Upper lobe of left lung (tissue), 6 donors: ENCODE measurements at regions not wholly inside any gene's neighbourhood (a gene's known extent, or its start where the extent isn't known, plus 50 kb on each side); places are given as distances from the start of the nearest gene placed in this dataset.

Experiments
- ATAC-seq, 2 donors: fragments of 200-7000 bp; cut with Tn5 transposase; one replicate each; pipeline ENCODE4 v1.9.1; 2022; ENCODE audit warnings: mild to moderate bottlenecking in 2 of 2, moderate library complexity in 2 of 2; ENCODE audit not compliant: low FRiP score in 2 of 2
- DNase-seq, 2 donors: peaks; one replicate each; pipeline ENCODE4 v3.0.0-alpha.2; 2019 to 2020
- H3K27ac ChIP-seq, 4 donors: fragments of 200-600 bp; sonication (generic); one replicate each; pipeline ENCODE4 v1.5.1; 2016 to 2019
- H3K27me3 ChIP-seq, 4 donors: fragments of 200-600 bp; sonication (generic); one replicate each; pipeline ENCODE4 v1.5.1; 2017 to 2019
- H3K36me3 ChIP-seq, 4 donors: fragments of 200-600 bp; sonication (generic); one replicate each; pipeline ENCODE4 v1.5.1; 2016 to 2019
- H3K4me1 ChIP-seq, 4 donors: fragments of 200-600 bp; sonication (generic); one replicate each; pipeline ENCODE4 v1.5.1; 2018 to 2019
- H3K4me3 ChIP-seq, 4 donors: fragments of 200-600 bp; sonication (generic); one replicate each; pipeline ENCODE4 v1.5.1; 2017 to 2019; ENCODE audit warnings: mild to moderate bottlenecking in 2 of 4, moderate library complexity in 1 of 4
- H3K9me3 ChIP-seq, 4 donors: fragments of 200-600 bp; sonication (generic); one replicate each; pipeline ENCODE4 v1.5.1; 2018 to 2019
- EP300 ChIP-seq, 4 donors: sonication (generic); formaldehyde crosslinking; IDR thresholded peaks; one replicate each; pipeline ENCODE4 v1.5.1; 2017; ENCODE audit warnings: antibody characterized with exemption in 4 of 4, control low read depth in 2 of 4
- POLR2A ChIP-seq, 4 donors: fragments of 450-650 bp; IDR thresholded peaks; one replicate each; pipeline ENCODE4 v1.5.1; 2016 to 2017; ENCODE audit warnings: antibody characterized with exemption in 4 of 4, mild to moderate bottlenecking in 2 of 4
- POLR2AphosphoS5 ChIP-seq, 2 donors: sonication (generic); formaldehyde crosslinking; IDR thresholded peaks; one replicate each; pipeline ENCODE4 v1.5.1; 2017; ENCODE audit warnings: antibody characterized with exemption in 2 of 2
- WGBS, 2 donors: methylation state at CpG; one replicate each; pipeline ENCODE4 v1.1.5; 2017 to 2018; 5-methylcytosine and 5-hydroxymethylcytosine counted together
- TF ChIP-seq, protein P1 (sequence below), 6 experiments: fragments of 450-650 bp in 4 of 6; fragments of 200-600 bp in 2 of 6; sonication (generic) in 2 of 6; IDR thresholded peaks; one replicate each; pipeline ENCODE4 v1.5.1; 2016 to 2019; ENCODE audit warnings: antibody characterized with exemption in 6 of 6
- donor health status: DM: no; HTN: no; CAD: no; lungs with moderate emphysema.
- donor health status: DM: no; HTN: yes; CAD: no; lungs with severe emphysema.

GRCh38 chr17:70862295-70862694, 693.0 kb downstream of the KCNJ2 start:
- Histone ChIP-seq H3K4me1 (no peaks in the 10 kb centered on the region), H3K36me3 (no peaks in the 10 kb centered on the region), H3K4me3 (no peak overlapping the region), H3K27me3 (no peaks in the 10 kb centered on the region), H3K9me3 (no peaks in the 10 kb centered on the region), H3K27ac (no peak overlapping the region)
- no peak for DNase-seq
- 79 to 89% methylated on average over 1 of the region's 1 CpG for WGBS, 2 donors
- no peak for ATAC-seq
- TF ChIP-seq POLR2A (IDR thresholded peaks at IDR 0.05): no peak
- TF ChIP-seq, protein P1, sequence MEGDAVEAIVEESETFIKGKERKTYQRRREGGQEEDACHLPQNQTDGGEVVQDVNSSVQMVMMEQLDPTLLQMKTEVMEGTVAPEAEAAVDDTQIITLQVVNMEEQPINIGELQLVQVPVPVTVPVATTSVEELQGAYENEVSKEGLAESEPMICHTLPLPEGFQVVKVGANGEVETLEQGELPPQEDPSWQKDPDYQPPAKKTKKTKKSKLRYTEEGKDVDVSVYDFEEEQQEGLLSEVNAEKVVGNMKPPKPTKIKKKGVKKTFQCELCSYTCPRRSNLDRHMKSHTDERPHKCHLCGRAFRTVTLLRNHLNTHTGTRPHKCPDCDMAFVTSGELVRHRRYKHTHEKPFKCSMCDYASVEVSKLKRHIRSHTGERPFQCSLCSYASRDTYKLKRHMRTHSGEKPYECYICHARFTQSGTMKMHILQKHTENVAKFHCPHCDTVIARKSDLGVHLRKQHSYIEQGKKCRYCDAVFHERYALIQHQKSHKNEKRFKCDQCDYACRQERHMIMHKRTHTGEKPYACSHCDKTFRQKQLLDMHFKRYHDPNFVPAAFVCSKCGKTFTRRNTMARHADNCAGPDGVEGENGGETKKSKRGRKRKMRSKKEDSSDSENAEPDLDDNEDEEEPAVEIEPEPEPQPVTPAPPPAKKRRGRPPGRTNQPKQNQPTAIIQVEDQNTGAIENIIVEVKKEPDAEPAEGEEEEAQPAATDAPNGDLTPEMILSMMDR (IDR thresholded peaks at IDR 0.05): no peak
- TF ChIP-seq EP300 (IDR thresholded peaks at IDR 0.05): no peak
- no peak for TF ChIP-seq POLR2AphosphoS5 (IDR thresholded peaks at IDR 0.05)

DNA sequence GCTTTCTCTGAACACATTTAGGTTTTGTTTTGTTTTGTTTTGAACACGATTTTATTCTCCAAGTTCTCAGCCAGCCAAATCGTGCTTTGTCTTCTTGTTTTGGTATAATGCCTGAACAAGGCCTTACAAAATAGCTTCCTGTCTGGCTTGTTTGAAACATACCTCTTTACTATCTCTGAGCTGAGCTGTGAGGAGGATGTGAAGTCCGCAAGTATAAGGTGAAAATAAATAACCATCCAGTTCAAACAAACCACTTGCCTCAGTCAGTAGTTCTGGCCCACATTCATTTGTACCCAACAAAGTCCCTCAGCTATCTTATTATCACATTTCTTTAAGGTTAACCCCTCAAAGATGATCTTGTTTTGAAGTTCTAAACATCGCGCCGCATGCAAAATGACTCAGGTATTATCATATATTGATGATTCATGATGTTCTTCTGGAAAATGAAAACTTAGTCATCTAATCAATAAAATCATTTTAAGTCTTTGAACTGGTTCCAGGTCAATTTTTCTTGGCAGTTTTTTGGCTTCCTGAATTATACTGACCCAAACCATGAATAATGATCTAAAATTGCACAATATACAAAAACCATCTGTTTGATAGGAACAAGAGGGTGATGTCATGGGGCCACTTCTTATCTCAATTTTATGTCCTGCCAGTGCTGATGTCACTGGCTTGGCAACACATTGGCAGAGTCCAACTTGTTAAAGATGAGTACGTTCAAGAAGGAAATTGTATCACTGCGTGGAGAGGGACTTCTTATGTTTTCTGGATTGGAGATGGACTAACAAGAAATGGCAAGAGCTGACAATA, 694.3 kb downstream of the KCNJ2 start:
- DNase-seq (no peak), ATAC-seq (peak in 1 of 2 donors; percentile 49)
- H3K27ac ChIP-seq: no peak overlapping the region
- H3K27me3 ChIP-seq: no peaks in the 10 kb centered on the region
- TF ChIP-seq, protein P1 (IDR thresholded peaks at IDR 0.05): no peak
- TF ChIP-seq EP300 (IDR thresholded peaks at IDR 0.05): no peak
- no peak for TF ChIP-seq POLR2A (IDR thresholded peaks at IDR 0.05)
- TF ChIP-seq POLR2AphosphoS5 (IDR thresholded peaks at IDR 0.05): no peak
- 72 to 78% methylated on average over 8 of the region's 8 CpGs for WGBS, 2 donors
- H3K4me3 ChIP-seq: no peak overlapping the region
- no peaks in the 10 kb centered on the region for H3K9me3 ChIP-seq
- no peaks in the 10 kb centered on the region for H3K36me3 ChIP-seq
- H3K4me1 ChIP-seq: no peaks in the 10 kb centered on the region

- Histone ChIP-seq H3K4me3 (no peak overlapping the region), H3K9me3 (no peaks in the 10 kb centered on the region), H3K36me3 (no peaks in the 10 kb centered on the region), H3K27me3 (no peaks in the 10 kb centered on the region), H3K27ac (no peak overlapping the region), H3K4me1 (no peaks in the 10 kb centered on the region)
- TF ChIP-seq, protein P1 (IDR thresholded peaks at IDR 0.05): no peak
- TF ChIP-seq POLR2A (IDR thresholded peaks at IDR 0.05): no peak
- no peak for TF ChIP-seq EP300 (IDR thresholded peaks at IDR 0.05)
- TF ChIP-seq POLR2AphosphoS5 (IDR thresholded peaks at IDR 0.05): no peak
- DNase-seq (no peak), ATAC-seq (no peak)
- WGBS, 2 donors: 72 to 79% methylated on average over 5 of the region's 5 CpGs
These were observed 696.9 kb downstream of the KCNJ2 start for GRCh38 chr17:70865993-70866804.

- no peaks in the 10 kb centered on the region for H3K9me3 ChIP-seq
- TF ChIP-seq POLR2A (IDR thresholded peaks at IDR 0.05): no peak
- TF ChIP-seq, protein P1 (IDR thresholded peaks at IDR 0.05): no peak
- no peak for TF ChIP-seq EP300 (IDR thresholded peaks at IDR 0.05)
- TF ChIP-seq POLR2AphosphoS5 (IDR thresholded peaks at IDR 0.05): no peak
- ATAC-seq: no peak
- H3K4me1 ChIP-seq: no peaks in the 10 kb centered on the region
- H3K27me3 ChIP-seq: no peaks in the 10 kb centered on the region
- no peak overlapping the region for H3K4me3 ChIP-seq
- H3K36me3 ChIP-seq: no peaks in the 10 kb centered on the region
- 86 to 87% methylated on average over 2 of the region's 2 CpGs for WGBS, 2 donors
- no peak overlapping the region for H3K27ac ChIP-seq
- no peak for DNase-seq
These were observed 698.8 kb downstream of the KCNJ2 start for GRCh38 chr17:70868149-70868548.
